HFFc6 (cell line): ENCODE measurements at regions not wholly inside any gene's neighbourhood (a gene's known extent, or its start where the extent isn't known, plus 50 kb on each side); places are given as distances from the start of the nearest gene placed in this dataset.

Experiments
- DNase-seq: peaks from one replicate; pipeline ENCODE4 v3.0.0-alpha.2; 2018
- H3K27ac Mint-ChIP-seq: 2 replicates; pipeline ENCODE4 v1.8.0; 2020; ENCODE audit warnings: mild to moderate bottlenecking, mixed read lengths
- H3K27me3 Mint-ChIP-seq: 2 replicates; pipeline ENCODE4 v1.8.0; 2021; ENCODE audit warnings: mild to moderate bottlenecking, moderate library complexity, mixed read lengths; ENCODE audit not compliant: insufficient read depth
- H3K36me3 Mint-ChIP-seq: 2 replicates; pipeline ENCODE4 v1.8.0; 2021; ENCODE audit warnings: low read depth, mixed read lengths
- H3K4me1 Mint-ChIP-seq: 2 replicates; pipeline ENCODE4 v1.8.0; 2020; ENCODE audit warnings: low read depth, mixed read lengths
- H3K4me3 Mint-ChIP-seq: 2 replicates; pipeline ENCODE4 v1.8.0; 2020; ENCODE audit warnings: mild to moderate bottlenecking, moderate library complexity, mixed read lengths
- H3K9me3 Mint-ChIP-seq: 2 replicates; pipeline ENCODE4 v1.8.0; 2020; ENCODE audit warnings: mild to moderate bottlenecking, mixed read lengths
- CTCF ChIP-seq: fragments of 200-600 bp; sonication (generic); IDR thresholded peaks from 2 replicates; pipeline ENCODE4 v1.5.0; 2021; ENCODE audit warnings: antibody characterized with exemption, mild to moderate bottlenecking

GRCh38 chr3:124140746-124141145, 148.8 kb upstream of the ROPN1 start:
- no peak for TF ChIP-seq CTCF
- no peaks in the 10 kb centered on the region for H3K36me3 Mint-ChIP-seq
- DNase-seq: no peak
- H3K9me3 Mint-ChIP-seq: no peaks in the 10 kb centered on the region
- H3K27ac Mint-ChIP-seq: no peak overlapping the region
- peaks cover 32% of the 10 kb centered on the region for H3K27me3 Mint-ChIP-seq
- no peak overlapping the region for H3K4me3 Mint-ChIP-seq
- H3K4me1 Mint-ChIP-seq: no peaks in the 10 kb centered on the region

GRCh38 chr3:124142389-124142970, 150.6 kb upstream of the ROPN1 start:
- Mint-ChIP-seq H3K27me3 (peaks cover 22% of the 10 kb centered on the region), H3K4me1 (no peaks in the 10 kb centered on the region), H3K27ac (no peak overlapping the region), H3K9me3 (no peaks in the 10 kb centered on the region), H3K36me3 (no peaks in the 10 kb centered on the region), H3K4me3 (no peak overlapping the region)
- DNase-seq: no peak
- no peak for TF ChIP-seq CTCF

GRCh38 chr3:124143047-124143446, 151.1 kb upstream of the ROPN1 start:
- no peak for TF ChIP-seq CTCF
- Mint-ChIP-seq H3K27me3 (peaks cover 21% of the 10 kb centered on the region), H3K36me3 (no peaks in the 10 kb centered on the region), H3K4me1 (peaks cover 3% of the 10 kb centered on the region; the same call in 1 of the 2 replicates), H3K27ac (no peak overlapping the region), H3K4me3 (no peak overlapping the region), H3K9me3 (no peaks in the 10 kb centered on the region)
- no peak for DNase-seq

- Mint-ChIP-seq H3K4me1 (peaks cover 5% of the 10 kb centered on the region; the same call in 1 of the 2 replicates), H3K9me3 (no peaks in the 10 kb centered on the region), H3K27ac (no peak overlapping the region), H3K27me3 (peaks cover 14% of the 10 kb centered on the region), H3K4me3 (no peak overlapping the region), H3K36me3 (no peaks in the 10 kb centered on the region)
- no peak for DNase-seq
- no peak for TF ChIP-seq CTCF
Measured at GRCh38 chr3:124144035-124144814, 152.3 kb upstream of the ROPN1 start.

- DNase-seq: no peak
- TF ChIP-seq CTCF: no peak
- Mint-ChIP-seq H3K4me1 (peaks cover 5% of the 10 kb centered on the region; the same call in 1 of the 2 replicates), H3K27ac (no peak overlapping the region), H3K4me3 (no peak overlapping the region), H3K27me3 (peaks cover 10% of the 10 kb centered on the region), H3K36me3 (no peaks in the 10 kb centered on the region), H3K9me3 (no peaks in the 10 kb centered on the region)
Measured at GRCh38 chr3:124147429-124147828, 155.5 kb upstream of the ROPN1 start.
